ENCODE measurements at regions not wholly inside any gene's neighbourhood (a gene's known extent, or its start where the extent isn't known, plus 50 kb on each side); places are given as distances from the start of the nearest gene placed in this dataset.

DNA sequence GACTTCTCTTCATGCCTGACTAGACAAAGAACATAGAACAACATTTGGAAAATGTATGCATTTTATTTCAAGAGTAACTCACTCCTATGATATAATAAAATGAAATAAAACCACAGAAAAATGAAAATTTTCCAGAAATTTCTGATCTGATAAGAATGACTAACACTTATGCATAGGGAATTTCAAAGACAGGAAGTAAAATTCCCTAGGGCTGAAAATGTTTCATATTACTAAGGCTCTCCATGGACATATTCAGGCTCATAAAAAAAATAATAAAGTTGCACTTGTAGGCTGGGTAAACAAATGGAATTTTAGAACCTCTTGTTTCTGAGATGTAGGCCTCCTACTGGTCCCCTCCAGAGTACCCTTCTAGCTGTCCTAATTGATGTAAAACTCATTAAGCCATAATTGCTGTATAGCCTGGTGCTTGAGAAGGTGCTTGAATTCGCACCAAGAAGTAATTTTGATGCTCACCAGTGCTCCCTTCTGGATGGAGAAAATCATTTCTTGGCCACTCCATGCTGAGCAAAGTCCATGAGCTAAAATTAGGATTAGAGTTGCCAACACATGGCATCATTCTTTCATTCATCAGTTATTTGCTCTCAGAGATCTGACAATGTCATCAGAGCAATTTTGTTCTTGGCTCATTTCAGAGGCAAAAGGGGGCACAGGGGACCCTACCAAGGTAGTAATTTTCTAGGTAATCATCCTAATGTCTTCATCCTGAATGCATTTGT is 641.0 kb upstream of the CAMK1G start:
- TF ChIP-seq EZH2phosphoT487 (IDR thresholded peaks at IDR 0.05; ENCODE audit: borderline replicate concordance) (no peak), CTCF (conservative IDR thresholded peaks at IDR 0.05; ENCODE audit: low read length) (no peak)
- no peaks in the 10 kb centered on the region for H3K27me3 ChIP-seq (ENCODE audit: insufficient read depth, low read length, poor library complexity, severe bottlenecking)
- H2AFZ ChIP-seq (ENCODE audit: low read length), result no peak overlapping the region
- H3K9me2 ChIP-seq (replicated peaks; ENCODE audit: low read depth, low read length), result no peaks in the 10 kb centered on the region
- no peak overlapping the region for H3K9ac ChIP-seq (ENCODE audit: low read depth, low read length, poor library complexity, severe bottlenecking)
- H3K79me2 ChIP-seq (ENCODE audit: insufficient read depth, low read length), result no peaks in the 10 kb centered on the region
- no peaks in the 10 kb centered on the region for H3K4me1 ChIP-seq (ENCODE audit: insufficient read depth, low read length, poor library complexity, severe bottlenecking)
- no peak overlapping the region for H3K4me2 ChIP-seq (ENCODE audit: low read depth, low read length, poor library complexity, severe bottlenecking)
- no peaks in the 10 kb centered on the region for H3K9me3 ChIP-seq (ENCODE audit: insufficient read depth, low read depth, low read length)
- H3K4me3 ChIP-seq (ENCODE audit: low read length, poor library complexity, severe bottlenecking), result no peak overlapping the region
- no peaks in the 10 kb centered on the region for H3K36me3 ChIP-seq (ENCODE audit: insufficient read depth, low read length)
- H3F3A ChIP-seq (ENCODE audit: low read depth), result no peaks in the 10 kb centered on the region
- no peaks in the 10 kb centered on the region for H4K20me1 ChIP-seq (ENCODE audit: insufficient read depth, low read length, poor library complexity, severe bottlenecking)

DNA sequence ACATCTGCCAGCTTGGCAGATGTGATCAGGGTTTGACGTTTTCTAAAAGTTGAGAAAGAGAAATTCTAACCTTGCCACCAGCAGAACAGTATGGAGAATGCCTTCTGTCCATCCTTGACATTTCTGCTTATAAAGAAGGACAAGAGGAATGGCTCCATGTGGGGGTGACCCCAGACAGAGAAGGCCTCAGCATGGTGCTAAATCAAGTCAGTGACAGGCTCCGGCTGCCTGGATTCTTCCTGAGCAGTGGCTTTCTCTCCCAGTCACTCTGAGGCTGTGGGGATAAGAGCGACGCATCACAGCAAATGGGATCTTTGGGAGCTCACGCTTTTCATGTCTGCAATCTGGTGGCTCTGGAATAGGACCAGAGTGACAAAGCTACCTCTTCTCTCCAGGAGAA is 640.2 kb upstream of the CAMK1G start:
- Histone ChIP-seq H3F3A (ENCODE audit: low read depth) (no peaks in the 10 kb centered on the region), H3K79me2 (ENCODE audit: insufficient read depth, low read length) (no peaks in the 10 kb centered on the region), H3K27me3 (ENCODE audit: insufficient read depth, low read length, poor library complexity, severe bottlenecking) (no peaks in the 10 kb centered on the region), H2AFZ (ENCODE audit: low read length) (no peak overlapping the region), H3K4me3 (ENCODE audit: low read length, poor library complexity, severe bottlenecking) (no peak overlapping the region), H3K36me3 (ENCODE audit: insufficient read depth, low read length) (no peaks in the 10 kb centered on the region), H4K20me1 (ENCODE audit: insufficient read depth, low read length, poor library complexity, severe bottlenecking) (no peaks in the 10 kb centered on the region), H3K4me1 (ENCODE audit: insufficient read depth, low read length, poor library complexity, severe bottlenecking) (no peaks in the 10 kb centered on the region), H3K4me2 (ENCODE audit: low read depth, low read length, poor library complexity, severe bottlenecking) (no peak overlapping the region), H3K9ac (ENCODE audit: low read depth, low read length, poor library complexity, severe bottlenecking) (no peak overlapping the region), H3K9me2 (replicated peaks; ENCODE audit: low read depth, low read length) (no peaks in the 10 kb centered on the region), H3K9me3 (ENCODE audit: insufficient read depth, low read depth, low read length) (no peaks in the 10 kb centered on the region)
- TF ChIP-seq CTCF (conservative IDR thresholded peaks at IDR 0.05; ENCODE audit: low read length) (no peak), EZH2phosphoT487 (IDR thresholded peaks at IDR 0.05; ENCODE audit: borderline replicate concordance) (no peak)

DNA sequence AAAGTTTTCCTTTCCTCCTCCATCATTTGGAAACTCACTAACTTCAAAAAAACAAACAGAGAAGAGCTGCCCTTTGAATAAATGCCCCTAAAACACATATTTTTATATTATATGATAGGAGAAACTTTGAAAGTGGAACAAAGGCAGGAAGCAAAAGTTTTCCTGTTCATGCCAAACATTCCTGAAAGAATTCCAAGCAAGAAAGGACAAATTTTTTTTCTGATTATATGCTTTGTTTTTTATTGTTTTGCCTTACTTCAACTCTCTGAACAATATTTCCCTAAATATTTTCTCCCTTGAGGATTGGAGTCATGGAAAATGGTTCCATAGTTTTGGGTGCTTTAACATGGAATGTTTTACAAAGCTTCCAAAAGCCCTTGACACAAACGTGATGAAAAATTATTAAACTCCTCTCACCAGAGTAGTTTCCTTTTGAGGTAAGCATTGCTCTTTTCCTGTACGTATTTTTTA is 638.5 kb upstream of the CAMK1G start:
- H3K9me3 ChIP-seq (ENCODE audit: insufficient read depth, low read depth, low read length), result no peaks in the 10 kb centered on the region
- no peak overlapping the region for H3K4me3 ChIP-seq (ENCODE audit: low read length, poor library complexity, severe bottlenecking)
- H3K36me3 ChIP-seq (ENCODE audit: insufficient read depth, low read length), result no peaks in the 10 kb centered on the region
- H2AFZ ChIP-seq (ENCODE audit: low read length), result no peak overlapping the region
- TF ChIP-seq CTCF (conservative IDR thresholded peaks at IDR 0.05; ENCODE audit: low read length), result no peak
- no peak for TF ChIP-seq EZH2phosphoT487 (IDR thresholded peaks at IDR 0.05; ENCODE audit: borderline replicate concordance)
- no peaks in the 10 kb centered on the region for H3K27me3 ChIP-seq (ENCODE audit: insufficient read depth, low read length, poor library complexity, severe bottlenecking)
- H3K9ac ChIP-seq (ENCODE audit: low read depth, low read length, poor library complexity, severe bottlenecking), result no peak overlapping the region
- H3K79me2 ChIP-seq (ENCODE audit: insufficient read depth, low read length), result no peaks in the 10 kb centered on the region
- H3K9me2 ChIP-seq (replicated peaks; ENCODE audit: low read depth, low read length), result no peaks in the 10 kb centered on the region
- H3K4me2 ChIP-seq (ENCODE audit: low read depth, low read length, poor library complexity, severe bottlenecking), result no peak overlapping the region
- H3K4me1 ChIP-seq (ENCODE audit: insufficient read depth, low read length, poor library complexity, severe bottlenecking), result no peaks in the 10 kb centered on the region
- H4K20me1 ChIP-seq (ENCODE audit: insufficient read depth, low read length, poor library complexity, severe bottlenecking), result no peaks in the 10 kb centered on the region
- no peaks in the 10 kb centered on the region for H3F3A ChIP-seq (ENCODE audit: low read depth)

Measured in Loucy (cell line).